MM.1S (cell line): ENCODE measurements at regions not wholly inside any gene's neighbourhood (a gene's known extent, or its start where the extent isn't known, plus 50 kb on each side); places are given as distances from the start of the nearest gene placed in this dataset.
"Not testable (repeated sequence)": the region's sequence is repeated elsewhere in the genome, so short reads cannot be mapped to it uniquely, and the experiment has no call there.

Experiments
- DNase-seq: peaks from one replicate; pipeline ENCODE4 v3.0.0-alpha.2; 2015
- H2AFZ ChIP-seq: fragments of 300-600 bp; sonication (generic); 2 replicates; pipeline ENCODE4 v1.6.0; 2016; ENCODE audit warnings: antibody characterized with exemption, low read length
- H3F3A ChIP-seq: fragments of 300-600 bp; sonication (generic); 2 replicates; pipeline ENCODE4 v1.6.1; 2016; ENCODE audit warnings: mild to moderate bottlenecking, antibody characterized with exemption, low read length, moderate library complexity, mixed read lengths; ENCODE audit not compliant: insufficient read depth
- H3K27ac ChIP-seq: fragments of 300-600 bp; sonication (generic); 2 replicates; pipeline ENCODE4 v1.5.1; 2016; ENCODE audit warnings: mild to moderate bottlenecking, low read length
- H3K27me3 ChIP-seq: fragments of 300-600 bp; sonication (generic); replicated peaks from 2 replicates; pipeline ENCODE4 v1.6.0; 2016; ENCODE audit warnings: low read length; ENCODE audit not compliant: insufficient read depth
- H3K36me3 ChIP-seq: fragments of 300-600 bp; sonication (generic); replicated peaks from 2 replicates; pipeline ENCODE4 v1.6.1; 2016; ENCODE audit warnings: mild to moderate bottlenecking, low read length, mixed read lengths; ENCODE audit not compliant: insufficient read depth
- H3K4me1 ChIP-seq: fragments of 300-600 bp; sonication (generic); 2 replicates; pipeline ENCODE4 v1.6.1; 2016; ENCODE audit warnings: low read length, mixed read lengths
- H3K4me2 ChIP-seq: fragments of 300-600 bp; sonication (generic); 2 replicates; pipeline ENCODE4 v1.6.0; 2016; ENCODE audit warnings: low read depth, low read length
- H3K4me3 ChIP-seq: fragments of 300-600 bp; sonication (generic); 2 replicates; pipeline ENCODE4 v1.5.1; 2016; ENCODE audit warnings: low read length, mixed read lengths
- H3K79me2 ChIP-seq: fragments of 300-600 bp; sonication (generic); 2 replicates; pipeline ENCODE4 v1.6.1; 2016; ENCODE audit warnings: mixed run types, low read length, mixed read lengths
- H3K9ac ChIP-seq: fragments of 300-600 bp; sonication (generic); 2 replicates; pipeline ENCODE4 v1.6.1; 2016; ENCODE audit warnings: low read length, mixed read lengths
- H3K9me2 ChIP-seq: fragments of 300-600 bp; sonication (generic); replicated peaks from 2 replicates; pipeline ENCODE4 v1.6.1; 2016; ENCODE audit warnings: mild to moderate bottlenecking, low read length, mixed read lengths; ENCODE audit not compliant: insufficient read depth
- H3K9me3 ChIP-seq: fragments of 300-600 bp; sonication (generic); replicated peaks from 2 replicates; pipeline ENCODE4 v1.6.1; 2016; ENCODE audit warnings: mild to moderate bottlenecking, low read length, mixed read lengths; ENCODE audit not compliant: insufficient read depth
- H4K20me1 ChIP-seq: fragments of 300-600 bp; sonication (generic); 2 replicates; pipeline ENCODE4 v1.6.1; 2016; ENCODE audit warnings: mild to moderate bottlenecking, low read length, moderate library complexity, mixed read lengths; ENCODE audit not compliant: insufficient read depth
- CTCF ChIP-seq: fragments of 300-600 bp; sonication (generic); IDR thresholded peaks from 2 replicates; pipeline ENCODE4 v1.5.1; 2016; ENCODE audit warnings: antibody characterized with exemption, low read length, mixed read lengths
- EZH2 ChIP-seq: fragments of 300-600 bp; sonication (generic); optimal IDR thresholded peaks from 2 replicates; pipeline ENCODE3; 2017; ENCODE audit warnings: low read depth, mild to moderate bottlenecking, antibody characterized with exemption, low read length, mixed read lengths
- EZH2phosphoT487 ChIP-seq: fragments of 300-600 bp; sonication (generic); IDR thresholded peaks from 2 replicates; pipeline ENCODE4 v1.6.1; 2018; ENCODE audit warnings: antibody characterized with exemption, low read length

DNA sequence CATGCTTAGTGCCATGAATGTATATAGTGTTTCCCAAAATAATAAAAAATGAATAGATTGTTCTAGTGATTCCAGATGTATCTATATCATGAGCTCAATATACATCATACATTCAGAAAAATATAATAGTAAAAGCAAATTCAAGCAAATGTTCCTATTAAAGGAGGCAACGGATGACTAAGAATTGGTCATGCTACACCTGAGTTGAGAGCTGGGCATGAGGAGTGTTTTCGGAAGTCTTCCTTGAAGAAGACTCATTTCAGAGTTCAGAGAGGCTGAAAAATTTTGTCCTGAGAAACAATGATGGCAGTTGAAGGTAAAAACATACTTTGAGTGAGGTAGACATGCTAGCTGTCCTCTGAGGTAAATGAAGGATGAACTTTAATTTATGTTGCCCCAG, 79.3 kb upstream of the IL1RAPL2 start:
- Histone ChIP-seq H4K20me1 (no peaks in the 10 kb centered on the region), H3K36me3 (no peaks in the 10 kb centered on the region), H3K4me2 (no peak overlapping the region), H2AFZ (no peak overlapping the region), H3K4me1 (no peaks in the 10 kb centered on the region), H3K9me3 (no peaks in the 10 kb centered on the region), H3K27ac (no peak overlapping the region), H3K9ac (no peak overlapping the region), H3K4me3 (no peak overlapping the region), H3K27me3 (no peaks in the 10 kb centered on the region), H3K79me2 (no peaks in the 10 kb centered on the region), H3K9me2 (no peaks in the 10 kb centered on the region), H3F3A (no peaks in the 10 kb centered on the region)
- TF ChIP-seq EZH2, result no peak
- TF ChIP-seq CTCF, result no peak
- TF ChIP-seq EZH2phosphoT487, result no peak
- no peak for DNase-seq

DNA sequence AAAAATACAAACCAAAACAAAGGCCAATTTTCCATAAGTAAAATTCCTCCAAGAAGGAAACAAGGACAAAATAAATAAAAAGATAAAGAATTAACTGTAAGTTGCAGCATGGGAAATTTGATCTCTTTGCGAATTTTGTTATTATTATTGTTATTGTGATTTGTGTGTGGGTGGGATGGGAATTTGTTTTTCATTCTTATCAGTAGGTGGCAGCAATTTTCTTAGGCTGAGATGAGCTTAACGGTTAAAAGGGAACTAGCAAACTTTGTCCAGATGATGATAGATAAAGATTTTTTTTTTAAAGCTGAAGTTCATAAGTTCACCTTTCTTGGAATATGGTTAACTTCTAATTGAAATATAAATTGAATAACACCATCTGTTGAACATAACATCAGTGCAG, 83.2 kb upstream of the IL1RAPL2 start:
- Histone ChIP-seq H4K20me1 (no peaks in the 10 kb centered on the region), H2AFZ (no peak overlapping the region), H3K27ac (no peak overlapping the region), H3K9ac (no peak overlapping the region), H3K79me2 (no peaks in the 10 kb centered on the region), H3K4me3 (no peak overlapping the region), H3K4me2 (no peak overlapping the region), H3K4me1 (no peaks in the 10 kb centered on the region), H3K9me3 (no peaks in the 10 kb centered on the region), H3K9me2 (no peaks in the 10 kb centered on the region), H3F3A (no peaks in the 10 kb centered on the region), H3K27me3 (no peaks in the 10 kb centered on the region), H3K36me3 (no peaks in the 10 kb centered on the region)
- TF ChIP-seq EZH2 (no peak), CTCF (peak; percentile 10; the same call in 1 of the 2 replicates), EZH2phosphoT487 (no peak)
- DNase-seq, result peak; percentile 6

DNA sequence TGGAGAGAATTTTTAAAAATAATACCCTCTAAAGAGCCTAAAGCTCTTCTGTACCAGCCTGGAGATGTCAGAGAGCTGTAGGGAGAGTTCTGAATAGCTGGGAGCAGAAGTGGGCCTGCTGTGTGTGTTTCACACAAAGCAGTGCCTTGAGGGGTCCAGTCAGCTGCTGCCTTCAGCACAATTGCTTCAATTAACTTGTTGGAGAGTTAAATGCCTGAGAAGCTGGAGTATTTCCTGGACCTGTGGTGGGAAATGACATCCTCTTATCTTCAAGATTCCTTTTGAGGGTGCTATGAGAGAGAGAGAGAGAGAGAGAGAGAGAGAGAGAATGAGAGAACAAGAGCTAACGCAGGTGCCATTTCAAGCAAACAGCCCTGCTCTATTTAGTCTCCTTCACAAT, 96.2 kb upstream of the IL1RAPL2 start:
- no peak overlapping the region for H3K4me2 ChIP-seq
- no peaks in the 10 kb centered on the region for H4K20me1 ChIP-seq
- H3K27me3 ChIP-seq, result no peaks in the 10 kb centered on the region
- no peak overlapping the region for H2AFZ ChIP-seq
- H3F3A ChIP-seq, result no peaks in the 10 kb centered on the region
- H3K9me3 ChIP-seq, result no peaks in the 10 kb centered on the region
- no peak overlapping the region for H3K4me3 ChIP-seq
- H3K4me1 ChIP-seq, result no peaks in the 10 kb centered on the region
- no peak overlapping the region for H3K9ac ChIP-seq
- no peaks in the 10 kb centered on the region for H3K9me2 ChIP-seq
- no peak for DNase-seq
- no peaks in the 10 kb centered on the region for H3K36me3 ChIP-seq
- no peak overlapping the region for H3K27ac ChIP-seq
- H3K79me2 ChIP-seq, result no peaks in the 10 kb centered on the region
- no peak for TF ChIP-seq EZH2

- TF ChIP-seq CTCF (no peak), EZH2 (no peak), EZH2phosphoT487 (no peak)
Observed at GRCh38 chrX:104459796-104460195, 106.2 kb upstream of the IL1RAPL2 start.

DNA sequence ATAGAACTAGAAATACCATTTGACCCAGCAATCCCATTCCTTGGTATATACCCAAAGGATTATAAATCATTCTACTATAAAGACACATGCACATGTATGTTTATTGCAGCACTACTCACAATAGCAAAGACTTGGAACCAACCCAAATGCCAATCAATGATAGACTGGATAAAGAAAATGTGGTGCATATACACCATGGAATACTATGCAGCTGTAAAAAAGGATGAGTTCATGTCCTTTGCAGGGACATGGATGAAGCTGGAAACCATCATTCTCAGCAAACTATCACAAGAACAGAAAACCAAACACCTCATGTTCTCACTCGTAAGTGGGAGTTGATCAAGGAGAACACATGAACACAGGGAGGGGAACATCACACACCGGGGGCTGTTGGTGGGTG, 108.9 kb upstream of the IL1RAPL2 start:
- H3K9ac ChIP-seq, H2AFZ ChIP-seq, H3K36me3 ChIP-seq, H3K9me2 ChIP-seq, H3K4me3 ChIP-seq, H3K4me1 ChIP-seq, DNase-seq, H3F3A ChIP-seq, H3K4me2 ChIP-seq, H3K79me2 ChIP-seq, H3K27me3 ChIP-seq, H3K27ac ChIP-seq, H3K9me3 ChIP-seq, H4K20me1 ChIP-seq: not testable (repeated sequence)

More at GRCh38 chrX:104459796-104460195, 106.2 kb upstream of the IL1RAPL2 start:
- Histone ChIP-seq H3K9me3 (no peaks in the 10 kb centered on the region), H3K9ac (no peak overlapping the region), H3K4me1 (no peaks in the 10 kb centered on the region), H3K4me2 (no peak overlapping the region), H3K27ac (no peak overlapping the region), H3K79me2 (no peaks in the 10 kb centered on the region), H3F3A (no peaks in the 10 kb centered on the region), H2AFZ (no peak overlapping the region), H3K4me3 (no peak overlapping the region), H4K20me1 (no peaks in the 10 kb centered on the region), H3K36me3 (no peaks in the 10 kb centered on the region), H3K9me2 (no peaks in the 10 kb centered on the region), H3K27me3 (no peaks in the 10 kb centered on the region)
- DNase-seq, result no peak
